ENCODE measurements at regions not wholly inside any gene's neighbourhood (a gene's known extent, or its start where the extent isn't known, plus 50 kb on each side); places are given as distances from the start of the nearest gene placed in this dataset.

DNA sequence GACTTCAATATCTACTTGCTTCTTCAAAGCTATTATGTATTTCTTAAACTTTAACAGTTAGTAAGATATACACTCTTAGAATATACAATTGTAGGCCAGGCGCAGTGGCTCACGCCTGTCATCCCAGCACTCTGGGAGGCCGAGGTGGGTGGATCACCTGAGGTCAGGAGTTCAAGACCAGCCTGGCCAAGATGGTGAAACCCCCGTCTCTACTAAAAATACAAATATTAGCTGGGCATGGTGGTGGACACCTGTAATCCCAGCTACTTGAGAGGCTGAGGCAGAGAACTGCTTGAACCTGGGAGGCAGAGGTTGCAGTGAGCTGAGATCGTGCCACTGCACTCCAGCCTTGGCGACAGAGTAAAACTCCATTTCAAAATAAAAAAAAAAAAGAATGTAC is 158.0 kb downstream of the CRPPA start (continued):
- TF ChIP-seq RAD21 (CRISPR knock-in tag; conservative IDR thresholded peaks at IDR 0.05 in 1 of 2, IDR thresholded peaks at IDR 0.05 in 1 of 2) = 0 out of 4 replicates have a peak, but pooled peaks of 1 of the 2 experiments have one; percentile 5
- TF ChIP-seq DDX20 (tag; IDR thresholded peaks at IDR 0.05; ENCODE audit: low read depth) = peak; percentile 43; the same call in 1 of the 2 replicates

- H3K79me2 ChIP-seq (ENCODE audit: control insufficient read depth, insufficient read depth, low read length) = peaks cover 52% of the 10 kb centered on the region
- ChIA-PET CTCF (ENCODE audit: low intra/inter-chr PET ratio) (no interaction called here), POLR2A (interaction anchor here (0.6 to 1.0 kb wide), 2 partner anchors 12 to 18 kb away, joined by 3 read pairs; no protein-coding TSS in a partner anchor)
- H3K9ac ChIP-seq (ENCODE audit: insufficient read depth in 1 of 2, low read depth in 2 of 2, low read length in 2 of 2) = peak overlapping the region in 1 of 2 experiments; percentile 92; a peak in 2 of 4 replicates
- peak; percentile 8 for ATAC-seq
- no peaks in the 10 kb centered on the region for H3K9me3 ChIP-seq (replicated peaks; ENCODE audit: control insufficient read depth, insufficient read depth, low read depth, low read length)
- FAIRE-seq = peak; percentile 51
- no peaks in the 10 kb centered on the region for H4K20me1 ChIP-seq (replicated peaks; ENCODE audit: control insufficient read depth, insufficient read depth, low read length)
- BruUV-seq (replicated peaks) = no TSS peak
- in situ Hi-C loops (cut with MboI) (loop anchor here (10.0 kb wide), 1 partner anchor 303 kb away; no protein-coding TSS in a partner anchor), intact Hi-C loops (cut with micrococcal nuclease) (loop anchor here (2.0 to 10.0 kb wide), 3 partner anchors 231 to 493 kb away; partner anchors contain the start of genes ANKMY2 and TSPAN13)
- DNase-seq (ENCODE audit: extremely low read depth in 1 of 4, low spot score in 3 of 4) = peak; percentile 18 to 81 (median 42)
- H2AFZ ChIP-seq (ENCODE audit: low read depth, low read length) = peak overlapping the region; percentile 21
- H3K27ac ChIP-seq (ENCODE audit: extremely low read depth, low read depth, low read length) = peak overlapping the region; percentile 93
- H3K4me2 ChIP-seq (ENCODE audit: insufficient read depth, low read length) = peak overlapping the region; percentile 87
- peak overlapping the region; percentile 49 for H3K4me3 ChIP-seq
- H3K4me1 ChIP-seq (replicated peaks in 1 of 2; ENCODE audit: control insufficient read depth in 2 of 2, insufficient read depth in 2 of 2, low read length in 2 of 2) = peaks cover 4 to 30% of the 10 kb centered on the region in 2 experiments; a peak in 4 of 5 replicates
- no peaks in the 10 kb centered on the region for H3K9me1 ChIP-seq (ENCODE audit: control insufficient read depth, insufficient read depth, low read length)
- H3K27me3 ChIP-seq (ENCODE audit: control insufficient read depth in 2 of 2, insufficient read depth in 2 of 2, low read length in 2 of 2) = no peaks in the 10 kb centered on the region
- WGBS (ENCODE audit: insufficient coverage, low coverage, missing lambda C conversion rate) = 1% methylated on average over 5 of the region's 5 CpGs
- peaks cover 36% of the 10 kb centered on the region for H3K36me3 ChIP-seq (ENCODE audit: control insufficient read depth, insufficient read depth, low read length)
- TF ChIP-seq, protein P1, sequence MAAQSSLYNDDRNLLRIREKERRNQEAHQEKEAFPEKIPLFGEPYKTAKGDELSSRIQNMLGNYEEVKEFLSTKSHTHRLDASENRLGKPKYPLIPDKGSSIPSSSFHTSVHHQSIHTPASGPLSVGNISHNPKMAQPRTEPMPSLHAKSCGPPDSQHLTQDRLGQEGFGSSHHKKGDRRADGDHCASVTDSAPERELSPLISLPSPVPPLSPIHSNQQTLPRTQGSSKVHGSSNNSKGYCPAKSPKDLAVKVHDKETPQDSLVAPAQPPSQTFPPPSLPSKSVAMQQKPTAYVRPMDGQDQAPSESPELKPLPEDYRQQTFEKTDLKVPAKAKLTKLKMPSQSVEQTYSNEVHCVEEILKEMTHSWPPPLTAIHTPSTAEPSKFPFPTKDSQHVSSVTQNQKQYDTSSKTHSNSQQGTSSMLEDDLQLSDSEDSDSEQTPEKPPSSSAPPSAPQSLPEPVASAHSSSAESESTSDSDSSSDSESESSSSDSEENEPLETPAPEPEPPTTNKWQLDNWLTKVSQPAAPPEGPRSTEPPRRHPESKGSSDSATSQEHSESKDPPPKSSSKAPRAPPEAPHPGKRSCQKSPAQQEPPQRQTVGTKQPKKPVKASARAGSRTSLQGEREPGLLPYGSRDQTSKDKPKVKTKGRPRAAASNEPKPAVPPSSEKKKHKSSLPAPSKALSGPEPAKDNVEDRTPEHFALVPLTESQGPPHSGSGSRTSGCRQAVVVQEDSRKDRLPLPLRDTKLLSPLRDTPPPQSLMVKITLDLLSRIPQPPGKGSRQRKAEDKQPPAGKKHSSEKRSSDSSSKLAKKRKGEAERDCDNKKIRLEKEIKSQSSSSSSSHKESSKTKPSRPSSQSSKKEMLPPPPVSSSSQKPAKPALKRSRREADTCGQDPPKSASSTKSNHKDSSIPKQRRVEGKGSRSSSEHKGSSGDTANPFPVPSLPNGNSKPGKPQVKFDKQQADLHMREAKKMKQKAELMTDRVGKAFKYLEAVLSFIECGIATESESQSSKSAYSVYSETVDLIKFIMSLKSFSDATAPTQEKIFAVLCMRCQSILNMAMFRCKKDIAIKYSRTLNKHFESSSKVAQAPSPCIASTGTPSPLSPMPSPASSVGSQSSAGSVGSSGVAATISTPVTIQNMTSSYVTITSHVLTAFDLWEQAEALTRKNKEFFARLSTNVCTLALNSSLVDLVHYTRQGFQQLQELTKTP (IDR thresholded peaks at IDR 0.05; ENCODE audit: low read depth in 1 of 2, partially characterized antibody in 2 of 2) = peak in 1 of 2 experiments; percentile 43
- TF ChIP-seq SAFB (IDR thresholded peaks at IDR 0.05; ENCODE audit: borderline replicate concordance, low read depth, low read length) (no peak), SIX5 (IDR thresholded peaks at IDR 0.05; ENCODE audit: borderline replicate concordance in 1 of 2, insufficient read depth in 1 of 2, low read depth in 1 of 2, low read length in 2 of 2) (no peak), RBFOX2 (IDR thresholded peaks at IDR 0.05; ENCODE audit: low read depth, low read length) (peak; percentile 64), KLF16 (IDR thresholded peaks at IDR 0.05) (peak; percentile 85), FOXA3 (CRISPR knock-in tag; conservative IDR thresholded peaks at IDR 0.05 in 1 of 2, IDR thresholded peaks at IDR 0.05 in 1 of 2) (peak in 1 of 2 experiments; percentile 64; a peak in 2 of 4 replicates), DPF2 (IDR thresholded peaks at IDR 0.05) (peak; percentile 72), ZNF175 (CRISPR knock-in tag; IDR thresholded peaks at IDR 0.05; ENCODE audit: low read depth) (peak; percentile 62; the same call in 1 of the 2 replicates), KLF13 (tag; IDR thresholded peaks at IDR 0.05; ENCODE audit: borderline replicate concordance, low read depth) (no peak)
- TF ChIP-seq, protein P2, sequence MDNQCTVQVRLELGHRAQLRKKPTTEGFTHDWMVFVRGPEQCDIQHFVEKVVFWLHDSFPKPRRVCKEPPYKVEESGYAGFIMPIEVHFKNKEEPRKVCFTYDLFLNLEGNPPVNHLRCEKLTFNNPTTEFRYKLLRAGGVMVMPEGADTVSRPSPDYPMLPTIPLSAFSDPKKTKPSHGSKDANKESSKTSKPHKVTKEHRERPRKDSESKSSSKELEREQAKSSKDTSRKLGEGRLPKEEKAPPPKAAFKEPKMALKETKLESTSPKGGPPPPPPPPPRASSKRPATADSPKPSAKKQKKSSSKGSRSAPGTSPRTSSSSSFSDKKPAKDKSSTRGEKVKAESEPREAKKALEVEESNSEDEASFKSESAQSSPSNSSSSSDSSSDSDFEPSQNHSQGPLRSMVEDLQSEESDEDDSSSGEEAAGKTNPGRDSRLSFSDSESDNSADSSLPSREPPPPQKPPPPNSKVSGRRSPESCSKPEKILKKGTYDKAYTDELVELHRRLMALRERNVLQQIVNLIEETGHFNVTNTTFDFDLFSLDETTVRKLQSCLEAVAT (IDR thresholded peaks at IDR 0.05) = peak; percentile 84 to 86
Observed at GRCh38 chr7:16261654-16262053, 159.7 kb downstream of the CRPPA start.
